Fibroblast of the aortic adventitia (primary cell): ENCODE measurements at regions not wholly inside any gene's neighbourhood (a gene's known extent, or its start where the extent isn't known, plus 50 kb on each side); places are given as distances from the start of the nearest gene placed in this dataset.

Experiments used
- DNase-seq: peaks from one replicate; pipeline ENCODE4 v3.0.0-alpha.2; 2010; ENCODE audit warnings: low read depth
- H3K4me3 ChIP-seq: 2 replicates; pipeline ENCODE4 v1.5.1; 2011; ENCODE audit warnings: low read depth, mild to moderate bottlenecking, control low read depth, low read length, moderate library complexity
- TF ChIP-seq, protein P1 (sequence below): IDR thresholded peaks from 2 replicates; pipeline ENCODE4 v1.5.1; 2011; ENCODE audit warnings: mild to moderate bottlenecking, low read length, control low read depth, inconsistent platforms; ENCODE audit not compliant: insufficient read depth

DNA sequence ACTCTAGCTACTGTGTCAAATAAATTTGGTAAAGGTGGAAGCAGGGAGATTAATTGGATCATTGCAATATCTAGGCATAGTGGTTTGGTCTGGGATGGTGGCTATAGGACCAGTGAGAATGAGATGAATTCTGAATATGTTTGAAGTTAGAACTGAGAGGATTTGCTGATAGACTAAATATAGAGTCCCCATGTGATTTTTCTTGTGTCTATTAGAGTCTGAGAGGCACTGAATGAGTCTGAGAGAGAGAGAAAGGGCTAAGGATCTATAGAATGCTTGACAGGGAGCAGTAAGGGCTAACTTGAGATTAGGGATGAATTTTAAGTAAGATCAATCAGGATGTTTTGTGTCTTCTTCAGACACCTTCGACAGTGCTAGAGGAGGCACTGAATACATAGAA, 77.9 kb upstream of the CHL1 start:
- no peak for DNase-seq
- no peak overlapping the region for H3K4me3 ChIP-seq
- TF ChIP-seq, protein P1, sequence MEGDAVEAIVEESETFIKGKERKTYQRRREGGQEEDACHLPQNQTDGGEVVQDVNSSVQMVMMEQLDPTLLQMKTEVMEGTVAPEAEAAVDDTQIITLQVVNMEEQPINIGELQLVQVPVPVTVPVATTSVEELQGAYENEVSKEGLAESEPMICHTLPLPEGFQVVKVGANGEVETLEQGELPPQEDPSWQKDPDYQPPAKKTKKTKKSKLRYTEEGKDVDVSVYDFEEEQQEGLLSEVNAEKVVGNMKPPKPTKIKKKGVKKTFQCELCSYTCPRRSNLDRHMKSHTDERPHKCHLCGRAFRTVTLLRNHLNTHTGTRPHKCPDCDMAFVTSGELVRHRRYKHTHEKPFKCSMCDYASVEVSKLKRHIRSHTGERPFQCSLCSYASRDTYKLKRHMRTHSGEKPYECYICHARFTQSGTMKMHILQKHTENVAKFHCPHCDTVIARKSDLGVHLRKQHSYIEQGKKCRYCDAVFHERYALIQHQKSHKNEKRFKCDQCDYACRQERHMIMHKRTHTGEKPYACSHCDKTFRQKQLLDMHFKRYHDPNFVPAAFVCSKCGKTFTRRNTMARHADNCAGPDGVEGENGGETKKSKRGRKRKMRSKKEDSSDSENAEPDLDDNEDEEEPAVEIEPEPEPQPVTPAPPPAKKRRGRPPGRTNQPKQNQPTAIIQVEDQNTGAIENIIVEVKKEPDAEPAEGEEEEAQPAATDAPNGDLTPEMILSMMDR: no peak

DNA sequence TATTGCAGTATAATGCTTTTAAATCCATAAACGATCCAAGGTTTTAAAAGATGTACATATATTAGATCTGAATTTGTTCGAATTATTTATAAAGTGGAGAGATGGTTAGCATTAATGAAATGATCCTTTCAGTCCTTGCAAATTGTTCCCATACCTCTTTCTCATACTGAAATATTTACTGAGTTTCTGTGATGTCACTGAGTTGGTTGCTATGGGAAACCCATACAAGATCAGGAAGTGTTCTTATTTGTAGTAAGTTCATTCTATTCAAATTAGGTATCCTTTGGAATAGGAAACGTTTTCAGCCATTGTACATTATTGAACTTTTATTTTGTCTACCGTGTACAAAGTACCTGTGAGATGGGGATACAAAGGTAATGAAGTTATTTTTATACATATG, 73.2 kb upstream of the CHL1 start:
- H3K4me3 ChIP-seq: no peak overlapping the region
- TF ChIP-seq, protein P1: no peak
- DNase-seq: no peak

DNA sequence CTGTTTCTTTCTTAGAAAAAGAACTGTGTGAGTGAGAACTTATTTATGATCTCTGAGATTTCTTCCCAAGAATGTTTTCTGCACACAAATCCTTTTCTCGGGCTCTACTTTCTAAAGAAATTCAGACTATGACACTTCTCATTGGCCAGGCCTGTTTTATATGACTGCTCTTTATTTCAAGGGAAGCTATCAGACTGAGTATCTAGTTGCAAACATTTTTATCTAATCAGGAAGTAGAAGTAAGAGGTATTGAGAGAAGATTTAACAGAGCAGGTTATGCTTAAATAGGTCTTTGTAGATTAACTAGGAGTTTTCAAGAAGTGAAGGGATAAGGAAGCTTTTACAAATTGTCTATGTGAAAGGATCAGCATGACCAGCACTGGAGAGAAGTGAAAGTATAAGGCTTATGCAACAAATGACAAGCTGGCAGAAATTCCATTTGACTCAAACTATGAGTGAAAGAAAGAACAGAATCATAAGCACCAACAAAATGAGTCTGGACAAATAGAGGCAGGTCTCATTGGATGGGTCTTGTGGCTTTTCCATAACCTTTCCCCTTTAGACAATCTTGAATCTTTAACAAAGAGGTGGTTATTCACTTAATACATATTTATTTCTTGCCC, 71.9 kb upstream of the CHL1 start:
- TF ChIP-seq, protein P1: no peak
- no peak overlapping the region for H3K4me3 ChIP-seq
- no peak for DNase-seq

DNA sequence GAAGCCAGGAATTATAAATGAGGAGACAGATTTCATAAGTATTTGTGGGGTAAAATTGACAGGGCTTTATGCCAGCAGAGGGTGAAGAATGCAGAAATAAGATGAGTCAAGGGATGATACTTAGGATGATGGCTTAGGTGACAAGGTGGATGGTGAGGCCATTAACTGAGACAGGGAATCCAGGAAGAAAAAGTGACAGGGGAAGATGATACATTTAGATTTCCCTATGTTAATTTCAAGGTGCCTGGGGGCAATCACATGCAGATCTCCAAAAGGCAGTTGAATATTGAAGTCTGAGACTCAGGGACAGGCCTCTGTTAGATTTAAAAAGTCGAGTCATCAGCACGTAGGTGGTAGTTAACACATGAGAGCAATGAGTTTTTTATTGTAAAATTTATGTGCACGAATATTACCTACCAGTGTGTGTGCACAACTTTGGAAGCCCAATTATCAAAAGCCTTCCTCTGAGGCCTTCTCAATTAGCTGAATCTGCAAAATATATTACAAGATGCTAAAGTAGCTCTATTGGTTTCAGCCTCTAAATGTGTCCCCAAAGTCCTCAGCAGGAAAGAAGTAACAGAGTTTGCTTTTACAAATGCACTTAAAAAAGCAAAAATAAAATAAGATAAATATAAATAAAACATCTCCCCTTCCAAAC, 67.9 kb upstream of the CHL1 start:
- no peak for DNase-seq
- TF ChIP-seq, protein P1: no peak
- no peak overlapping the region for H3K4me3 ChIP-seq

DNA sequence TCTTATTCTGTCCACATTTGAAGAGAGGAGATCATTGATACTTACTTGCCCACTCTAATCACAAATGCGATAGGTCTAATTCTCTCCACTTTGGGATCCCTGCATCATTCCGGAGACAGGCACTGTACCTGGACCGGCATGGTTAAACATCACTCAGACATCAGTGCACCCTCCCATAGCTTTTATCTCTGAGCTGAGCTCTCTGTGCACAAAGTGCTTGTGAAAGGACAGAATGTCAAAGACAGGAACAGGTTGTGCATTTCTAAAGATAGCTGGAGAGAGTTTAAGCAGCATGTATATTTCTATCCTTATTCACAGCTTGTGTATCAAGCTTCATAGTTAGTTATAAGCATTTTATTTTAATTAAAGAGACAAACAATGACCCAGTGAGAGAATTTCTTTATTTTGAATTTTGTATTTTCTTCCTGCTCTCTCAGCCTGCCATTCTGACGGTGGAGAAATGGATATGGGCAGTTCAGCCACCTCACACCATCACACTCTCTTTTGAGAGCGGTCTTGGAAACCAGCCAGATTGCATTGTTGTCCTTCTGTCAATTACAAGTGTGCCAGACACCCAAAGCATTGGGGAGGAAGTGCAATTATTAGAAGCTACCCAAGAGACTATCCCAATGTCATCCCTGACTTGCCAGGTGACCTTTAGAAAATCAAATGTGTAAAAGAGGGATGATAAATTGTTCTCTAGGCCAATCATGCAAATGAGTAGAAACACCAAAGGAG, 65.2 kb upstream of the CHL1 start:
- TF ChIP-seq, protein P1: no peak
- no peak overlapping the region for H3K4me3 ChIP-seq
- DNase-seq: no peak

DNA sequence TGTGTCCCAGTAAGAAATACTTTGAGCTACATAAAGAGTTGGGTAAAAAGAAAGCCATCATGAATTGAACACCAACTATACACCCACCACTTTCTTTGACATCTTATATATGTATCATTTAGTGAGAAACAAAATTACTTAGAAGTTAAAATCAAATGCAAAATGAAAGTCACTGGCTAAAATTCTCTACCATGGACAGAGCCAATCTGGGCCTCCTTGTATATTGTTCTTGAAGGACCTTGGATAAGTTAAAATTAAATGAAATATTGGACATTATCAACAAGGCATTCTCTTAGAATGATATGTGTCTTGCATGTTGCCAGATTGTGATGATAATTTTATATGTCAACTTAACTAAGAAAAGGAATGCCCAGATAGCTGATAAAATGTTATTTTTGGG, 64.2 kb upstream of the CHL1 start:
- TF ChIP-seq, protein P1: no peak
- no peak for DNase-seq
- no peak overlapping the region for H3K4me3 ChIP-seq
